GM10248 (cell line): ENCODE measurements at regions not wholly inside any gene's neighbourhood (a gene's known extent, or its start where the extent isn't known, plus 50 kb on each side); places are given as distances from the start of the nearest gene placed in this dataset.

Experiments
- CTCF ChIA-PET: fragments of 300-600 bp; sonication (Branson Sonifier 250); formaldehyde crosslinking; extraction: SDS; loops from one replicate; lab custom pipeline; 2021; ENCODE audit warnings: antibody characterized with exemption; lab: Yijun Ruan, JAX
- POLR2A ChIA-PET: fragments of 350-650 bp; sonication (Branson Sonifier 250); formaldehyde crosslinking; extraction: SDS; loops from one replicate; lab custom pipeline; 2020; ENCODE audit warnings: antibody characterized with exemption; lab: Yijun Ruan, JAX
- DNase-seq: peaks from one replicate; pipeline ENCODE4 v3.0.0; 2012; ENCODE audit errors: extremely low spot score
- TF ChIP-seq, protein P1 (sequence below): IDR thresholded peaks from 2 replicates; pipeline ENCODE4 v1.5.1; 2012; ENCODE audit warnings: mild to moderate bottlenecking, low read depth; ENCODE audit errors: extremely low read depth, missing control alignments, control extremely low read depth

DNA sequence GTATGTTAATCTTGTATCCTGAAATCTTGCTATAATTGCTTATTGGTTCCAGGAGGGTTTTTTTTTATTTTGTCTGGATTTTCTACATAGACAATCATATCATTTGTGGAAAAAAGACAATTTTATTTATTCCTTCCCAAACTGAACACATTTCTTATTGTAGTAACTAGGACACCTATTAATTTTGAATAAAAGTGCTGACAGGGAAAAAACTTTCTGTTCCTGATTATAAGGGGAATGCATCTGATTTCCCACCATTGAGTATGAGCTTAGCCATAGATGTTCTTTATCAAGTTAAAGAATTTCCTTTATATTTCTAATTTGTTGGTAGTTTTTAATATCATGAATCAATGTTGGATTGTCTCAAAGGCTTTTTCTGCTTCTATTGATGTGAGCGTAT is 460.7 kb upstream of the CNTN3 start:
- TF ChIP-seq, protein P1, sequence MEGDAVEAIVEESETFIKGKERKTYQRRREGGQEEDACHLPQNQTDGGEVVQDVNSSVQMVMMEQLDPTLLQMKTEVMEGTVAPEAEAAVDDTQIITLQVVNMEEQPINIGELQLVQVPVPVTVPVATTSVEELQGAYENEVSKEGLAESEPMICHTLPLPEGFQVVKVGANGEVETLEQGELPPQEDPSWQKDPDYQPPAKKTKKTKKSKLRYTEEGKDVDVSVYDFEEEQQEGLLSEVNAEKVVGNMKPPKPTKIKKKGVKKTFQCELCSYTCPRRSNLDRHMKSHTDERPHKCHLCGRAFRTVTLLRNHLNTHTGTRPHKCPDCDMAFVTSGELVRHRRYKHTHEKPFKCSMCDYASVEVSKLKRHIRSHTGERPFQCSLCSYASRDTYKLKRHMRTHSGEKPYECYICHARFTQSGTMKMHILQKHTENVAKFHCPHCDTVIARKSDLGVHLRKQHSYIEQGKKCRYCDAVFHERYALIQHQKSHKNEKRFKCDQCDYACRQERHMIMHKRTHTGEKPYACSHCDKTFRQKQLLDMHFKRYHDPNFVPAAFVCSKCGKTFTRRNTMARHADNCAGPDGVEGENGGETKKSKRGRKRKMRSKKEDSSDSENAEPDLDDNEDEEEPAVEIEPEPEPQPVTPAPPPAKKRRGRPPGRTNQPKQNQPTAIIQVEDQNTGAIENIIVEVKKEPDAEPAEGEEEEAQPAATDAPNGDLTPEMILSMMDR = no peak
- CTCF ChIA-PET = no interaction called here
- POLR2A ChIA-PET = no interaction called here
- DNase-seq = no peak

DNA sequence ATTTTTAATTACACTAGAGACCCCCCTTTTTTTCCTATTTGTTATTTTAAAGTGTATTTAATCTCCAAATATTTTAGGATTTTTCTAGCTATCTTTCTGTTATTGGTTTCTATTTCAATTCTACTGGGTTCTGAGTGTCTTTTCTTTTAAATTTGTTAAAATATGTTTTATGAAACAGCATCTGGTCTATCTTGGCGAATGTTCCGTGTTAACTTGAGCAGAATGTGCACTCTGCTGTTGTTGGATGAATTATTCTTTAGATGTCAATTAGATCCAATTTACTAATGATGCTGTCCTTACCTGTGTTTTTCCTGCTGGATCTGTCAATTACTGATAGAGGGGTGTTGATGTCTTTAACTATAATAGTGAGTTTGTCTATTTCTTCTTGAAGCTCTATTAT is 462.0 kb upstream of the CNTN3 start:
- POLR2A ChIA-PET = no interaction called here
- CTCF ChIA-PET = no interaction called here
- TF ChIP-seq, protein P1 = no peak

DNA sequence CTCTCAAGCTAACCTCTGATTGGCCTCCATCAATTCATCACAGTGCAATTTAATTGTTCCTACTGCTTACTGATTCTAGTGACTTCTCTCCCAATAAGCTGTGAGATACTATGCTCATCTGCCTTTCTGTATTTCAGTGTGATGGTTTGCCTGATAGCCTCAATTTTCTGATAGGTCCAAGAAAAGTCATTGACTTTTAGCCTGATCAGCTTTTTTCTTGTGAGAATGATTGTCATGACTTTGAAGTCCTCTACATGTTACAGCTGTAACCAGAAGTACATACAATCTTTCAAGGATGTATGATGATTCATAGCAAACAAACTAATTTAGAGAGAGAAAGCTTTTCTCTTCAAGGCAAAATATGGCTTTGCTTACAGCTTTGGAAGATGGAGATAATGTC is 463.8 kb upstream of the CNTN3 start:
- POLR2A ChIA-PET = no interaction called here
- DNase-seq = no peak
- TF ChIP-seq, protein P1 = no peak
- CTCF ChIA-PET = no interaction called here

More for the DNA sequence above, 462.0 kb upstream of the CNTN3 start:
- no peak for DNase-seq

DNA sequence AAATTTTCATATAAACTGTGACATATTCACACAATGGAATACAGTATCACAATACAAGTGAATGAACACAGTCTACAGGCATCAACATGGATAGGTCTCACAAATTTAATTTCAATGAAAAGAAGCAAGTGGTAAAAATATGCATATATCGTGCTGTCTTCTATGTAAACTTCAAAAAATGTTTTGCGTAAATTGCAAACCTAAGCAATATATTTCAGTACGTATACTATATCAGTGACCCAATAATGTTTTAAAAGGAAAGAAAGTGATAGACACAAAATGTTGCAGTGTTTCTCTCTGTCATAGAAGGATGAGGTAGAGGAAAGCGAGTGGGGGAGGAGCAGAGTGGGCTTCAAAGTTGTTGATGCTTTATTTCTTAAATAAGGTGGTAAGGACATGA is 468.4 kb upstream of the CNTN3 start:
- CTCF ChIA-PET = no interaction called here
- POLR2A ChIA-PET = no interaction called here
- DNase-seq = no peak
- TF ChIP-seq, protein P1 = no peak

DNA sequence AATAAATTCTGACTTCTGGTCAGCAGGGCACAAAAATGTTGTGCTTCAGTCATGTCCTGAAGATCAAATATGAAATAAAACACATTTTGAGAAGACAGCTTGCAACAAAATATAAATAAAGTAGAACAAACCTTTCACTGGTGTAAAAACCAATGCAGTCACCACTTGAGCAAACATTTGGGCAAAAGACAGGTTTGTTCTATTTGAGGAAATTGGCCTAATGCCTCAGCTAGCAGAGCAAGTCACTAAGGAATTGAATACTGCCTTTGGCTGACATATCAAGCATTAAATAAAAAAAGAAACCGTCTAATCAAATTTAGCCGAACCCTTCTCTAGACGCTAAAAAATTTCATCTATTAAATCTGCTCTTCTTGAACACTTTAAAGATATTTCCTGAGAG is 475.4 kb upstream of the CNTN3 start:
- TF ChIP-seq, protein P1 = no peak
- no peak for DNase-seq
- CTCF ChIA-PET = no interaction called here
- POLR2A ChIA-PET = no interaction called here

DNA sequence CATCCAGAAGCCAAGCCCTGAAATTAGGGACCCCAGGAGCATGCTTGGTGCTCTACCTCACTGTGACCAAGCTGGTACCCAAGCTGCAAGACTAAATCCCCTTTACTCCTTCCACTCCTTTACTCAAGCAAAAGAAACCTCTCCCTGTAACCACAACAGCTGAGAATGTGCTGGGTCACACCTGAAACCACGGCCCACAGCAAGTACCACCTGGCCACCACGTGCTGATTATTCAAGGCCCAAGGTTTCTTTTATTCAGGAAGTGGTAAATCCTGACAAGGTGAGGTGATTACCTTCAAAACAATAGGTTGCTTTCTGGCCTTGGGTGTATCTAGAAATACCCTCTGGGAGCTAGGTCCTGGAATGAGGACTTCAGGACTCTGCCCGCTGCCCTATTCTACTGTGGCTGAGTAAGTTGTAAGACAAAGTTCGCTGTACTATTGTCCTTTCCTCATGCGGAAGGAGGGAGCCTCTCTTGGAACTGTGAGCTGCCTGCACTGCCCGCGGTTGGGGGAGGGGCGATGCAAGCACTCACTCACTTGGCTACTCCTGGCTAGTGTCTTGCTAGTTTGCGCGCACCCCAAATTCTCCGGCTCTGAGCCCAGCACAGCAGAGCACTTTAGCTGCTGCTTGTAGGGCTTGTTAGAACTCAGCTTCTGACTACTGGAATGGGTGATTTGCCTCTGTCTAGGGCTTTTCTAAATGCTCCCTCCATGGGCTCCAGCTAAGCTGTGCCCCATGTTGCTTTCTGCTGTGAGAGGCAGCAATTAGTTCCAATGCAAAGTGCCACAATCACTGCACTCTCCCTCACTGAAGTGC is 487.1 kb upstream of the CNTN3 start:
- DNase-seq = no peak
- ChIA-PET POLR2A (no interaction called here), CTCF (no interaction called here)
- TF ChIP-seq, protein P1 = no peak
